Pulmonary artery endothelial cell (primary cell): ENCODE measurements at regions not wholly inside any gene's neighbourhood (a gene's known extent, or its start where the extent isn't known, plus 50 kb on each side); places are given as distances from the start of the nearest gene placed in this dataset.

Experiments used
- DNase-seq: peaks from one replicate; pipeline ENCODE4 v3.0.0-alpha.2; 2011; ENCODE audit warnings: low read depth, low spot score

GRCh38 chr15:61684749-61685467 is 375.3 kb downstream of the VPS13C start:
- DNase-seq = no peak

- no peak for DNase-seq
These were observed 377.1 kb downstream of the VPS13C start for GRCh38 chr15:61682891-61683735.

- no peak for DNase-seq
These were observed 378.6 kb downstream of the VPS13C start for GRCh38 chr15:61681676-61682075.

- no peak for DNase-seq
These were observed 379.2 kb downstream of the VPS13C start for GRCh38 chr15:61681038-61681418.

GRCh38 chr15:61680260-61681037 is 379.8 kb downstream of the VPS13C start:
- no peak for DNase-seq

GRCh38 chr15:61671736-61672135 is 388.5 kb downstream of the VPS13C start:
- no peak for DNase-seq

GRCh38 chr15:61668444-61668843 is 391.8 kb downstream of the VPS13C start:
- no peak for DNase-seq

GRCh38 chr15:61661791-61662190 is 398.5 kb downstream of the VPS13C start:
- DNase-seq = no peak

- DNase-seq = no peak
These were observed 399.7 kb downstream of the VPS13C start for GRCh38 chr15:61660579-61660978.

GRCh38 chr15:61659566-61660190 is 400.6 kb downstream of the VPS13C start:
- no peak for DNase-seq

GRCh38 chr15:61657461-61657860 is 402.8 kb downstream of the VPS13C start:
- DNase-seq = no peak

GRCh38 chr15:61656391-61656790 is 403.9 kb downstream of the VPS13C start:
- DNase-seq = no peak

- DNase-seq = no peak
These were observed 404.4 kb downstream of the VPS13C start for GRCh38 chr15:61655881-61656280.

- DNase-seq = no peak
These were observed 405.3 kb downstream of the VPS13C start for GRCh38 chr15:61654918-61655317.

GRCh38 chr15:61654002-61654740 is 406.1 kb downstream of the VPS13C start:
- no peak for DNase-seq

GRCh38 chr15:61653110-61653509 is 407.1 kb downstream of the VPS13C start:
- no peak for DNase-seq

GRCh38 chr15:61651267-61651666 is 409.0 kb downstream of the VPS13C start:
- no peak for DNase-seq

GRCh38 chr15:61649046-61649445 is 411.2 kb downstream of the VPS13C start:
- no peak for DNase-seq

- DNase-seq = no peak
These were observed 415.4 kb upstream of the RORA start for GRCh38 chr15:61644550-61644949.

GRCh38 chr15:61641645-61642044 is 412.5 kb upstream of the RORA start:
- no peak for DNase-seq

GRCh38 chr15:61640756-61641155 is 411.7 kb upstream of the RORA start:
- no peak for DNase-seq
